AG08396 (cell line): ENCODE measurements at regions not wholly inside any gene's neighbourhood (a gene's known extent, or its start where the extent isn't known, plus 50 kb on each side); places are given as distances from the start of the nearest gene placed in this dataset.
A peak's percentile ranks its signal among the peaks of the same experiment; 100 is the strongest.

Experiments
- DNase-seq: peaks from one replicate; pipeline ENCODE4 v3.0.0; 2012; ENCODE audit warnings: low spot score, mixed read lengths

DNA sequence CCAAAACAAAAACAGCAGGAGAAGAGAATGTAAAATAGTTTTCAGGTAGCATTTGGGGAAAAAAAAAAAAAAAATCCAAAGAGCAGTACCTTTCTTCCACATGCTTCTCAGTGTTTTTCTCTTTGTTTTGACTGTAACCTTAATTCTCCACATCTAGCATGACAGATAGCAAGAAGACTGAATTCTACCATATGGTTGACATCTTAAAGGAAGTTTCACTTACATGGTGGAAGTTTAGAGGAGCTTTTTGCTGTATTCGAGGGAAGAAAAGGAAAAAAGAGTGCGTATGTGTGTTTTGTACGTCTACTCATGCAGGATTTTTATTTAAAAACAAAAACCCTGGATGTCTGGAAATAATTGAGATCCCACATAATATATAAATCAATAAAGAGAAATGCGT lies 604.8 kb downstream of the CCDC171 start:
- no peak for DNase-seq

DNA sequence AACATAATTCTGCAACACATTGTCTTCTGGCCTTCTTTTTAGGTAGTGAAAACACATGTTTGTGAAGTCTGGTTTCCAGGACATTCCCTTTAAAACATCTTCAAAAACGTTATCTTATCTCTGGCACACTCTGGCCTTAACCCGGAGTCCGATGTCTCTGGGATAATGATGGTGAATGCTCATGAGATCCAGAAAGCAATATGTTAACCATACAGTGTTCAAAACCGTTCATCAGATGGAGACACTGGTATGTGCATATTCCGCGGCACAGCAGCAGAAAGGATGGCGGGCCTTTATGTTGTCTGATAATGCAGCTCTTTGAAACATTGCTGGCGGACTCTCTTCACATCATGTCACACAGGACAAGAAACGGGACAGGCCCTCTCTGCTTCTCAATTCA lies 605.2 kb downstream of the CCDC171 start:
- no peak for DNase-seq

DNA sequence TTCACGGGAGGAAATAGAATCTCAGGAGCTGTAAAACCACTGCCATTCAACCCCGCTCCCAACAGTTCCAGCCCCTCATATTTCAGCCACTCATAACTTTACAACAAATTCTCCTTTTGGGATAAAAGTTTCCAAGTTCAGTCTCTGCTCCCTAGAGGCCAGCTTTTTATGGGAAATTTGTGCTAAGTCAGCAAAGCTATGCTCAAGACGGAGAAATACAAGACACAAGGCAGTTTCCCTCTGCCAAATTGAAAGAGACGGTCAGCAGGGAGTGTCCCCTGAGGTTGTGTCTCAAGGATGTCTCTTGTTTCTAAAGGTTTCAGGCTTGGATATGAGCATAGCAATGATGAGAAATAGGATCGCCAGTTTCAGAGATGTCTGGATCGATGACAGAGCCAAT lies 608.6 kb downstream of the CCDC171 start:
- DNase-seq: no peak

DNA sequence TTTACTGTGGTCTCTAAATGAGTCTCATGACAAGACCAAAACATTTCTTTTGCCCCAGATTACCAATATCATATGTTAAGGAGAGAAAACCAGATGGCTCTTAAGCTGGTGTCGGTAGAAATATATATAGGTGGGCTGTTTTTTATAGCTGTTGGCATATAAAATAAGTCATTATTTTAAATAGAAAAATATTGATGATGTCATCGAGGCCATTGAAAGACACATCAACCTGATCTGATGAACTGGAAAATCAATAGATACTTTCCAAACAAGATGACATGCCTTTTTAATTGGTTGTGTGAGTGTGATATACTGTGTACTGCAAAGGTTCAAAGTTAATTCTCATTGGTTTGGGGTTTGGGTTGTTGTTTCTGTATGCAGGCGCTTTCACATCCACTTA lies 617.3 kb downstream of the CCDC171 start:
- DNase-seq: no peak

DNA sequence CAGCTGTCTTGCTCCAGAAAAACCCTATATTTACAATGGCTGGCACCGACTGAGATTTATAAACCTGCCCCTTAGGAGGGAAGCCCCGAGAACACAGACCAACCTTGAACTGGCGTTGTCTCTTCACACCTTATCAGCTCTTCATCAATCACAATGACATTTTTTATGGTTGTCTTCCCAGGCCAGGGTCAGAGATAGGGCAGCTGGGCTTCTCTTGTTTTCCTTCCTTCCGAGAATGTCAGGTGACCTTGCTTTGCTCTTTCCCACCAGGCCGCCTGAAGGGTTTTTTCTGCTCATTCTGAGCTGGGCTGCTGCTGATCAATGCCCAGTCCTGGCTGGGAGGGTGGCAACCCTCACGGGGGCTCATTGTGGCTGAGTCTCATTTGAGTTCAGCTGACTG lies 619.1 kb downstream of the CCDC171 start:
- DNase-seq: no peak

DNA sequence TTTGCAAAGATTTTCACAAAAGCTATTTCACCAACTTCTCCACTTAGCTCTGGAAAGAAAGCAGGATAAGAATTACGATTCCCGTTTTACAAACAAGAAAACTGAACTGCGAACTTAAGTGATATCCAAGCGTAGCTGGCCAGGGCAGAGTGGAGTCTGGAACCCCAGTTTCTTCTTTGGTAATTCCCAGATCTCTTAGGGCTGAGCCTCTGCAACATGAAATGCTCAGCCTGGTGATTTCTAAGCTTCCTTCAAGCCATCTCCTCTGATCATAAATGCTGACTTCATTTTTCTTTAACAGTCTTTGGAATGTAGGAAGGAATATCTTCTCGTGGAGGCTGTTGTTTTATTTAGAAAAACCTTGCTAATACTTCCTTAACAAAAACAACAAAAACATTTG lies 620.0 kb downstream of the CCDC171 start:
- DNase-seq: no peak

DNA sequence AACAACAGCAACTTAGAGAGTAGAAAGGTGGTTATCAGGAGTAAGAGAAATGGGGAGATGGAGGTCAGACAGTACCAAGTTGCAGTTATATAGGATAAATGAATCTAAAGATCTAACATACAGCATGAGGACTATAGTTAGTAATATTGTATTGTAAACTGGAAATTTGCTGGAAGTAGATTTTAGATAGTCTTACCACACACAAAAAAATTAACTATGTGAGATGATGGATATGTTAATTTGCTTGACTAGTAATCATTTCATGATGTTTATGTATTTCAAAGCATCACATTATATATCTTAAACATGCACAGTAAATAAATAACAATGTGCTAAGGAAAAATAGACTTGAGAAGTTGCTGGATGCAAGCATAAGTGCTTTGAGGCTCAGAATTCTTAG lies 622.1 kb downstream of the CCDC171 start:
- DNase-seq: no peak

DNA sequence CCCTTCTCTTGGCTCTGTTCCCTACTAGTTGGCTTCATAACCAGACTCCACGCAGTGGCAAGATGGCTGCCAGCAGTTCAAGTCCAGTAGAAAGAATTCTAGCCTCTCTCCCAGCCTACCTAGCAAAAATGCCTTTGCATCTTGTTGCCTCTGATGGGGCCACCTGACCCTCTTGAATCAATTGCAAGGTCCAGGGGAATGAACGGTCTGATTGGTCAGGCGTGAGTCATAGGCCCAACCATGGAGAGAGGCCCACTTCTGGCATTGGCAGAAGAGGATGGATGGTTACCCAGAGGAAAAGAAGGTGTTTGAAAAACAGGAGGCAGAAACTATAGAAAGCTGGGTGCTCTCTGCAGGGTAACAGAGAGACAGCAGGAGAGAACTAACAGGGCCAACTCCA lies 622.6 kb downstream of the CCDC171 start:
- DNase-seq: no peak

DNA sequence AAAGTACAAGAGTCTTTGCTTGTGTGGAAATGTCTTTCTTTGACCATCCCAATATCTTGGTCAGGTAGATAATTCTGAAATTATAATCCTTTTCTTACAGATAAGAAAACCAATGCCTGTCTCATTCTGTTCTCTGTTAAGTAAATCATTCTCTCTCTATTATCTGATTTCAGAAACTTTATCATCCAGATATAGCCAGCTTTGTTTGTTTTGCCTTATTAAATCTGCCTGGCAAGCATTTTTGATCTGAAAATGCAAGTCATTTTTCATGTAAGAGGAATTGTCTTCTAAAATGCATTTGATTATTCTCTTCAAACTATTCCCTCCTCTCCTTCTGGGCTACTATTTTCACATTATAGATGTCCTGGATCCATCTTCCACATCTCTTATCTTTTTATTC lies 625.5 kb downstream of the CCDC171 start:
- DNase-seq: no peak

DNA sequence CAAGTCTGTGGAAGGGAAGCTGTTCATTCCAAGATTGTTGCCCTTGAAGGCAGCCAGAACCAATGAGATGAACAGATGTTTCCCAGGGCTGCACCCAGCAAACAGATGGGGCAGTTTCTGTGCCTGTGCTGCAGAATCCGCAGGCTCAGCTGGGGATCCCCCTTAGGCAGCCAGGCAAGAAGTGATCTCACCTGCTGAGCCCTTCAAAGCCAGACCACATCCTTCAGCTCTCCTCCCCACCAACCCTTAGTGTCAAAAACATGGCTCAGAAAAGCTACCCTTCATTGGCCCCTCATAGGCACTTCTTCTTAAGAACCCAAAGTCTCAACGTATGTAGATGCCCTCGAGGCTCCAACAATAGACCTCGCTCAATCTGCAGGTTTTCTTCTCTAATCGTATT lies 626.7 kb downstream of the CCDC171 start:
- no peak for DNase-seq

DNA sequence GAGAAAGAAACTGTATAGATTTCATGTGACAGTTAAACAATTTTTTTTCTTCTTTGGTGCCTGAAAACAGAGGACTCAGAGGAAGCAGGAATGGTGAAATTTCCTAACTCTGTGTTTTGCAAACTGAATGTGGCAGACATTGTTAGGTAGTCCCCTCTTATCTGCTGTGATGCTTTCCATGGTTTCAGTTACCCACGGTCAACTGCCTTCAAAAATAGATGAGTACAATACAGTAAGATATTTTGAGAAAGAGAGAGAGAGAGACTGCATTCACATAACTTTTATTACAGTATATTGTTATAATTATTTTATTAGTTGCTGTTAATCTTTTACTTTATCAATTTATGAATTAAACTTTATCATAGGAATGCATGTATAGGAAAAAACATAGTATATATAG lies 627.2 kb downstream of the CCDC171 start:
- no peak for DNase-seq

DNA sequence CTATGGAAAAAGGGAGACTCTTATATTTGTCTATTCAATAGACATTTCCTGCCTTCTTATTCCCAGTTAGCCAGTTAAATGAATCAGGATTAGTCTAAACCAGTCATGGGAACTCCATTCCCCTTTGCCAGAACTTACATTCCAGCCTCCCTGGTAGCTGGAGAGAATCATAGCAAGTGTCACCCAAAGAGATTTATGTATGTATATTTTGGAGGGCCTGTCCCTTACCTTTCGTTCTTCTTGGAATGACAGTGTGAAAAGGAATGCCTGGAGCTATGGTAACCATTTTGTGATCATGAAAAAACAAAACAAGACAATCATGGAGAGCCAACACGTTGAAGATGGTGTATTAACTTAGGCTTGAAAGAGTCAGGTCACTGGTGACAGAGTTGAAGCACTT lies 627.7 kb downstream of the CCDC171 start:
- DNase-seq: peak; percentile 17

DNA sequence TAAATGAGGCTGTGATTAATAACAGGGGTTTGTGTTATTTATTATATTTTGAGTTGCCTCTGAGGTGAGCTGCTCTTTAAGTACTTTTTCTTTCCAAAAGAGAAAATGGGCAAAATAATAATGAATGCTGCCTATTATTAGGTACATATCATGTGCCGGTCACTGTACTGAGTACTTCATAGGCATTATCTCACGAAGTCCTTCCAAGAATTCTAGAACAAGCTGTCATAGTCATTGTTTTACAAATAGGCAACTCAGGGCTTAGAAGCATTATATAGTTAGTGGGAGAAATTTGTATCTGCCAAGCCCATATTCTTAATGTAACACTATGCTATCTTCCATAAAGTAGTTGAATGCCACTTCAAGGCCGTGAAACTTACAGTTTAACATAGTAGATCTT lies 628.7 kb downstream of the CCDC171 start:
- DNase-seq: no peak

DNA sequence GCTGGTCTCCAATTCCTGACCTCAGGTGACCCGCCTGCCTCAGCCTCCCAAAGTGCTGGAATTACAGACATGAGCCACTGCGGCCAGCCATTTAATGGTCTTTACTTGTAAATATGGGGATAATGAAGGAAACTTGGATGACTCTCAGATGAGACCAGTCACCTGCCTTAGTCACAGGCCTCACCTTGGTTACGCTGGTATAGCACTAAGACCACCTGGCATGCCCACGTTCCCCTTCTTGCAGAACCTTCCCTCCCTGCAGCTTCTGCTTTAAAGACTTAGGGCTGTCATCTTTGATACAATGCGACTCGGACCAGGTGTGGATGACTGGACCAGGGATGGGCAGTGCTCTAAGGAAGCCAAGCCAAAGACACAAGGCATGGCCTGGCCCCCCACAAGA lies 629.9 kb downstream of the CCDC171 start:
- DNase-seq: no peak

DNA sequence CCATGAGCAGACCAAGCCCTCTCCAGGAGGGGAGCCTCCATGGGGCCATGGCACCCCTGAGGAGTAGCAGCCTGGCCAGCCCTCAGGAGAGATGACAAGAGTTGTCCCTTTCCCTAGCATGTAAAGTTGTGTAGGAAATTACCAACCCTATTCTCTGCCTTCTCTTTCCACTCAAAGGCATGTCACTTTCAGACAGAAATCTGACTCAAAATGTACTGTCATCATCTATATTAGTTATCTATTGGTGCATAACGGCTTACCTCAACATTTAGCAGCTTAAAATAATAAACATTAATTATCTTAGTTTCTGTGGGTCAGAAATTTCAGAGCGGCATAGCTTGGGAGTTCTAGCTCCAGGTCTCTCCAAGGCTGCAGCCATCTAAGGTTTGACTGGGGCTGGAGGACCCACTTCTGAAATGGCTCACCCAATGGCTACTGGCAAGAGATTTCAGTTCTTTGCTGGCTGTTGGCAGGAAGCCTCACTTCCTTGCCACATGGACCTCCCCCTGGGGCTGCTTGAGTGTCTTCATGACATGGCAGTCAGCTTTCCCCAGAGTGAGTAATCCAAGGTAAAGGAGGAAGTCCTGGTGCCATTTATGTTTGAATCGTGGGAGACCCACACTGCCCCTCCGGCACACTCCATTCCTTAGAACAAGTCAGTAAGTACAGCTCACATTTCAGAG lies 632.3 kb downstream of the CCDC171 start:
- DNase-seq: no peak

DNA sequence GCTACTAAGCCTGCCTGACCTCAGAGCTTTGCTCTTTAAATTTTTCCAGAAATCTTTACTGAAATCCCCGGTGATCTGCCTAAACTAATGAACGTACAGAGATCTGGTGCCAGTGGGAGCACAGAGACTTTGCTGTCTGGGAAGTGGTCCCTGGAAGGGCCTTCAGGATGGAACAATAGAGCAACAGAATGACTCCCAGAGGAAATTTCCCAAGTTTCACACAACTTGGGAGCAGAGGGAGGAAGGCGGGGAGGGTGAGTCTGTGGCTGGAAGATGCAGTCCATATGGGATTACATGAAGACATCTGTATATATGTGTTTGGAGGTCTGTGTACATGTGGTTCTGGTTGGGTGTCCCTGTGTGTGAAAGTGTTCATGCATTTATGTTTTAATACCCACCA lies 638.3 kb downstream of the CCDC171 start:
- DNase-seq: no peak

DNA sequence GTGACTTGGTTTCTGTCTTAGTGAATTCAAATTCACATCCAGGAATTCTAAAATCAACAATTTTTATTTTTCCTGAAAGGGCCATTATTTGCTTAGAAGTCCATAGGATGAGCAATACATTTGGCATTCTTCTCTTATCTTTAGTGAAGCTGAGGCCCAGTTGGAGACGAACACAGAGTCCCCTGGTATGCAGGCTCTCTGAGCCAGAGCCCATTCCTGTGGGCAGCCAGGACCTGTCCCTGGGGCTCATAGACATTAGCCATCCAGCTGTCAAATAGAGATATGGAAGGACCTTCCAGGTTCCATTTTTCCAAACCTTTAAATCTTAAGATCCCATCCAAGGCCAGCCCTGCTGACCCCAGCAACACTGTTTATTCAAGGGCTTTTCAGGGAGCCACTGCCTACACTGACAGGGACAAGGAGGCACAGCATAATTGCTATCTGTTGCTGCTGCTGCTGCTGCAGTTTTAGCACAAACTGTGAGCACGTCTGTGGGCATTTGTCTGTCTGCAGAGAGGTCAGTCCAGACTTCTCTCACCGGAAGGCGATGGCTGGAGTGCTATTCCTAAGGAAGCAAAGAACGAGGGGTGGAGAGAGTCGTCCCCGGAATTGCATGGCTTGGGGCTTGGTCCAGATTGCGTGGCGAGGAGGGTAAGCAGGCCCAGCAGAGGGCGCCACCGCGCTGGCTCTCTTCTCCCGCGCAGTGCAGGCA lies 639.0 kb downstream of the CCDC171 start:
- DNase-seq: peak; percentile 83

DNA sequence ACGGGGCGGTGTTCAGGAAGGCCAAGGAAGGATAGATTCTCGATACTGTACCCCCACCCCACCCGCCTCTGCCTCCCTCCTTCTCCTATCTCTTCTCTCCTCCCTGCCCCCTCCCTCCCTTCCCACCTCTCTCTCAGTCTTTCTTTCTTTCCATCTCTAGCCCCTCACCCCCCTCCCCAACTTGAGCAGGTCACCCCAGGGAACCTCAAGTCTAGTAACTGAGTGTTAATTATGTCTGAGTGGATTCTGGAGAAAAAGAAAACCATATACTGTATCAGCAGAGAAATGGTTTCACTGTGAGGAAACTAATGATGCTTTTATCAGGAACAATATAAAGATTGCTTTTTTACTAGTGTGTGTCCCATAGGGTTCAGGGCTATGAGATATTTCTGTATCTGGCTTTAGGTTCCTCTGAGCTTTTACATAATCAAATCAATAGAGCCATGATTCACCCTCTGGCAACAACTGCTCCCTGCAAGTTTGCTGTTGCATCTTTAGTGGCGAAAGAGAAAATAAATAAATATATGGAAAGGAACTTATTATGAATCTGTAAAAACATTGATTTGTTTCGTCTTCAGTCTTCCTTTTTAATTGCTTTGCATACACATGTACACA lies 639.7 kb downstream of the CCDC171 start:
- no peak for DNase-seq

DNA sequence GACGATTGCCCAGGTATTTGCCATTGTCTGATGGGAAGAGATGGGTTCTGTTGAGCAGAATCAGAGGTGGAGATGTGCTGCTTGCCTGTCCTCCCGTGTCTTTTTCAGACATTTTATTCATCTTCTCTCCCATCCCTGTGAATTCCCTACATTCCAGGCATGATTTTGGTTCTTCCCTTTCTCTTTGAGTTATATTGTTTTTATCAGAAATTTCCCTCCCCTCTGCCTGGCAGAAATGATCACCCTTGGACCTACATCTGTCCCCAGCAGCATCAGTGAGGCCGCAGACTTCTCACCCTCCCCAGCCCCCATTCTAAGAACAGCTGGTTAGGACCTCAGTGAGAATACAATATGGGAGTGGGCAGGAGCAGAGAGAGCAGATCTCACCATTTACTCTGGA lies 640.2 kb downstream of the CCDC171 start:
- no peak for DNase-seq

DNA sequence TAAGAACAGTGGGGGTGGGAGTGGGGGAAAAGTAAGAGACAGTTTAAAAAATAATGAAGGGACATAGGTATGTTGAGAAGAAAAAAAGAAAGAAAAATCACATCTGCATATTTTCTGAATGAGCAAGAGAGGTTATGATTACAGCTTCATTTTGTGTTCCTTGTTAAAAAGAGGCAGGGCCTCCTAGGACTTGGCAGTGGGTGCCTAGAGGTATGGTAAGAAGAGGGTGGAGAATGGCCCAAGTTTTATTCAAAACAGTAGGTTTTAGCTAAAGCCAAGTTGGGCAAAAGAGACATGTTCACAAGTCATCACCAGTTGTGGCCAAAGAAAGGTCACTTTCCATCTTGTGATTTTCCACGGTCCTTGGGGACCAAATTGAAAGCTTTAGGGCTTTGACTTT lies 643.4 kb downstream of the CCDC171 start:
- no peak for DNase-seq

DNA sequence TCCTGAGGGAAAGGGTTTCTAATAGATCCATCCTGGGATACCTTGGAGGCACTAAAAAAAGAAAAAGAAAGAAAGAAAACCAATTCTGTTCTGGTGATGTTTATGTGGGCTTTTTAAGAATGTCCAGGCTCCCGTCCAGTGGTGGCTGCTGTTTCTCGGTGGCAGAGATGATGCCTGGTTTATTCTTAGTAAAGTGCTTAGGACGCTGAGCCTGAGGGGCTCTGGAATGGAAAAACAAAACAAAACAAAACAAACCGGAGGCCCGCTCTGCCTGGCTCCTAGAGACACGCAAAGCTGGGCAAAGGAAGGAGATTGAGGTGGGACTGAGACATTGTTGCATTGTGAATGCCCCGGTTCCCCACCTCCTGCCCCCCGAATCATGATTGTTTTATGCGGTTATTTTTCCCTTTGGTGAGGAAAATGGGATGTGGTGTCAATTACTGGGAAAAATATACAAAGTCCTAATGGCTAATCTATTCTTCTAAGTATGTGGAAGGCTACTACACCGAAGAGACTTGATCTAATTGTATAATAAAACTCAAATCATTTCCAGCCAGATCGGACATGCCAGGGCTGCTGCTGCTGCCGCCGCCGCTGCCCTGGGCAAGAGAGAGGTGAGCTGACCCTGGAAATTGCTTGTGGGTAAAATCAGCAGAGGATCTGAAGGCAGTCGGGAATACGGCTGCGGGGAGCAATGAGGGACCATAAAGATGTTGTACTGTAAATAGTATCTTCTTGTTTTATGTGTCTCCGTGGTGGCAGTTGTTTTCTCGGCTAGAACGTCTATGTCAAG lies 644.9 kb downstream of the CCDC171 start:
- peak; percentile 58 for DNase-seq

DNA sequence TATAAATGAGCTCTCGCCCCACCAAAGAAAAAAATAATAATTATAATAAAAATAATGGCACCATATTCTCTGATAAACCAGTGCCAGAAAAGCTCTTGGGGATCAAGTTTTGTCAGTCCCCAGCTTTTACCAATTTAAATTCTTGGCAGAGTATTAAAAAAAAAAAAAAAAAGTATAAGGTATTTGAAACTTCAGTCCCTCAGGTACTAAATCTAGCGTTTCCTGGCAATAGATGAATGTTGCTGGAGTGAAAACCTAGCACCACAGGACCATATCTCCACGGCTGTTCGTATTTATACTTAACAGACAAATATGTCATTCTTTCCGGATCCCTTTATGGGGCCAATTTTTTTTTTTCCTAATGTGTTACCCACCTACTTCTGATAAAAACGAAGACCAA lies 646.2 kb downstream of the CCDC171 start:
- DNase-seq: no peak

DNA sequence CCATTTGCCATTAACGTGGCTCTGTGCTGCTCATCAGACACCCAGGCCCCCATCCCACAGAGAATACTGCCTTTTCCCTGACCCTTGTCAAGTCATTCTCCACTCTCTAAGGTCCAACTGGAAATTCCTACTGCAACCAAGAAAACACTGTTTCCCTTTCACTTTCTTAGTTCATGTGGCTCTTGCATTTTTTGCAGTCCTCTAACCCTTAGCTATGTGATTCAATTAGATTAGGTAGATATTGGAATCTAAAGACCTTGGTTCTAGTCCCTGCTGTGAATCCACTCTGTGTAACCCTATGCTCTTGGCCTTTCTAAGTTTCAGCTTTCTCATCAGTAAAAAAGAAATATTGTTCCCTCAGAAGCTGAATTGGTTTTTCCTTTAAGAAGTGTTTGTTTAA lies 649.4 kb downstream of the CCDC171 start:
- DNase-seq: no peak
